Sigmoid colon (tissue), 4 donors: ENCODE measurements at regions not wholly inside any gene's neighbourhood (a gene's known extent, or its start where the extent isn't known, plus 50 kb on each side); places are given as distances from the start of the nearest gene placed in this dataset.
"Not testable (repeated sequence)": the region's sequence is repeated elsewhere in the genome, so short reads cannot be mapped to it uniquely, and the experiment has no call there.

Experiments used
- CTCF ChIP-seq, 4 experiments: fragments of 450-650 bp in 3 of 4; fragments of 200-600 bp in 1 of 4; IDR thresholded peaks; one replicate each; pipeline ENCODE4 v1.5.1; 2016 to 2019; ENCODE audit warnings: antibody characterized with exemption in 4 of 4, mild to moderate bottlenecking in 3 of 4, moderate library complexity in 2 of 4
- EP300 ChIP-seq, 4 donors: sonication (generic); formaldehyde crosslinking; IDR thresholded peaks; one replicate each; pipeline ENCODE4 v1.6.1; 2017; ENCODE audit warnings: antibody characterized with exemption in 4 of 4
- POLR2A ChIP-seq, 2 donors: fragments of 450-650 bp; IDR thresholded peaks; one replicate each; pipeline ENCODE4 v1.6.1; 2016; ENCODE audit warnings: antibody characterized with exemption in 2 of 2, mild to moderate bottlenecking in 2 of 2, moderate library complexity in 2 of 2
- POLR2AphosphoS5 ChIP-seq, 4 donors: sonication (generic); formaldehyde crosslinking; IDR thresholded peaks; one replicate each; pipeline ENCODE4 v1.6.1; 2017; ENCODE audit warnings: antibody characterized with exemption in 4 of 4

DNA sequence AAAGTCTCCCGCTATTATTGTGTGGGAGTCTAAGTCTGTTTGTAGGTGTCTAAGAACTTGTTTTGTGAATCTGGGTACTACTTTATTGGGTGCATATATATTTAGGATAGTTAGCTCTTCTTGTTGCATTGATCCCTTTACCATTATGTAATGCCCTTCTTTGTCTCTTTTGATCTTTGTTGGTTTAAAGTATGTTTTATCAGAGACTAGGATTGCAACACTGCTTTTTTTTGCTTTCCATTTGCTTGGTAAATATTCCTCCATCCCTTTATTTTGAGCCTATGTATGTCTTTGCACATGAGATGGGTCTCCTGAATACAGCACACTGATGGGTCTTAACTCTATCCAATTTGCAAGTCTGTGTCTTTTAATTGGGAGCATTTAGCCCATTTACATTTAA, 165.2 kb downstream of the GATB start:
- not testable (repeated sequence) for TF ChIP-seq CTCF, POLR2AphosphoS5, POLR2A, EP300 (IDR thresholded peaks at IDR 0.05)
